GM19463 (cell line): ENCODE measurements at regions not wholly inside any gene's neighbourhood (a gene's known extent, or its start where the extent isn't known, plus 50 kb on each side); places are given as distances from the start of the nearest gene placed in this dataset.
"Not testable (repeated sequence)": the region's sequence is repeated elsewhere in the genome, so short reads cannot be mapped to it uniquely, and the experiment has no call there.

Experiments
- ATAC-seq: cut with Tn5 transposase; IDR thresholded peaks from one replicate; pipeline ENCODE4 v1.9.1; 2021; ENCODE audit warnings: mild to moderate bottlenecking, moderate library complexity; ENCODE audit not compliant: unreplicated experiment

- ATAC-seq: no peak
These were observed 81.0 kb upstream of the HES1 start for GRCh38 chr3:194054961-194055360.

GRCh38 chr3:194056323-194056722 lies 79.6 kb upstream of the HES1 start:
- ATAC-seq: not testable (repeated sequence)

GRCh38 chr3:194056731-194057415 lies 79.1 kb upstream of the HES1 start:
- ATAC-seq: no peak

GRCh38 chr3:194057570-194058188 lies 78.3 kb upstream of the HES1 start:
- ATAC-seq: no peak

- peak; percentile 79 for ATAC-seq
These were observed 77.8 kb upstream of the HES1 start for GRCh38 chr3:194058189-194058571.

GRCh38 chr3:194058753-194059152 lies 77.2 kb upstream of the HES1 start:
- ATAC-seq: no peak

GRCh38 chr3:194061421-194062030 lies 74.4 kb upstream of the HES1 start:
- no peak for ATAC-seq

GRCh38 chr3:194062830-194063229 lies 73.1 kb upstream of the HES1 start:
- no peak for ATAC-seq

GRCh38 chr3:194064380-194065332 lies 71.3 kb upstream of the HES1 start:
- ATAC-seq: no peak

GRCh38 chr3:194067327-194067726 lies 68.6 kb upstream of the HES1 start:
- not testable (repeated sequence) for ATAC-seq

GRCh38 chr3:194067949-194068362 lies 68.0 kb upstream of the HES1 start:
- no peak for ATAC-seq

- no peak for ATAC-seq
These were observed 66.3 kb upstream of the HES1 start for GRCh38 chr3:194069421-194070219.

- no peak for ATAC-seq
These were observed 65.7 kb upstream of the HES1 start for GRCh38 chr3:194070220-194070633.

- peak; percentile 92 for ATAC-seq
These were observed 65.1 kb upstream of the HES1 start for GRCh38 chr3:194070634-194071409.

GRCh38 chr3:194072097-194072428 lies 63.9 kb upstream of the HES1 start:
- no peak for ATAC-seq

- ATAC-seq: no peak
These were observed 63.2 kb upstream of the HES1 start for GRCh38 chr3:194072691-194073279.

GRCh38 chr3:194073926-194074325 lies 62.0 kb upstream of the HES1 start:
- ATAC-seq: no peak

GRCh38 chr3:194075088-194075615 lies 60.8 kb upstream of the HES1 start:
- ATAC-seq: no peak

GRCh38 chr3:194075802-194076460 lies 60.0 kb upstream of the HES1 start:
- ATAC-seq: no peak
